B cell (primary cell): ENCODE measurements at regions not wholly inside any gene's neighbourhood (a gene's known extent, or its start where the extent isn't known, plus 50 kb on each side); places are given as distances from the start of the nearest gene placed in this dataset.

Experiments used
- ATAC-seq: fragments of 200-7000 bp; cut with Tn5 transposase; one replicate; pipeline ENCODE4 v1.10.0; 2021; ENCODE audit warnings: low read depth, mild to moderate bottlenecking, moderate number of reproducible peaks, moderate library complexity
- CTCF ChIA-PET: fragments of 350-600 bp; sonication (Branson Sonifier 250); formaldehyde crosslinking; loops from one replicate; lab custom pipeline; 2021; ENCODE audit warnings: antibody characterized with exemption, inconsistent platforms; lab: Charles Lee
- POLR2A ChIA-PET: fragments of 350-600 bp; sonication (Branson Sonifier 250); formaldehyde crosslinking; loops from one replicate; lab custom pipeline; 2021; ENCODE audit warnings: antibody characterized with exemption; lab: Charles Lee
- DNase-seq: peaks from one replicate; pipeline ENCODE4 v3.0.0; 2013
- H2AFZ ChIP-seq: 2 replicates; pipeline ENCODE4 v1.6.1; 2012; ENCODE audit warnings: mild to moderate bottlenecking, low read depth, low read length; ENCODE audit not compliant: insufficient read depth, poor library complexity, severe bottlenecking
- H3K27ac ChIP-seq, 2 donors: 1 replicate in 1 of 2; 2 replicates in 1 of 2; pipeline ENCODE4 v1.5.1; 2012 to 2013; ENCODE audit warnings: low read length in 2 of 2, mild to moderate bottlenecking in 2 of 2, moderate library complexity in 1 of 2
- H3K27me3 ChIP-seq, 4 experiments: fragments of 200-600 bp in 1 of 4; sonication (generic) in 1 of 4; replicated peaks in 1 of 4; 1 replicate in 2 of 4; 2 replicates in 2 of 4; pipeline versions ENCODE4 v1.6.1 to v1.7.0; 2013 to 2016; ENCODE audit warnings: low read length in 3 of 4, mild to moderate bottlenecking in 2 of 4, mixed read lengths in 1 of 4, moderate library complexity in 1 of 4; ENCODE audit not compliant: insufficient read depth in 4 of 4, control insufficient read depth in 3 of 4; ENCODE audit errors: control extremely low read depth in 1 of 4
- H3K36me3 ChIP-seq, 2 experiments: replicated peaks in 1 of 2; 1 replicate in 1 of 2; 2 replicates in 1 of 2; pipeline versions ENCODE4 v1.6.1 to v1.7.1; 2013; ENCODE audit warnings: low read length in 1 of 2; ENCODE audit not compliant: insufficient read depth in 2 of 2, control insufficient read depth in 1 of 2; ENCODE audit errors: control extremely low read depth in 1 of 2, extremely low read depth in 1 of 2
- H3K4me1 ChIP-seq, 2 donors: fragments of 200-600 bp in 1 of 2; sonication (generic) in 1 of 2; 1 replicate in 1 of 2; 2 replicates in 1 of 2; pipeline versions ENCODE4 v1.5.1 to v1.6.1; 2013 to 2017; ENCODE audit warnings: low read length in 2 of 2; ENCODE audit not compliant: control insufficient read depth in 2 of 2, insufficient read depth in 2 of 2
- H3K4me2 ChIP-seq: replicated peaks from 2 replicates; pipeline ENCODE3; 2012; ENCODE audit warnings: mild to moderate bottlenecking, low read depth, low read length; ENCODE audit not compliant: poor library complexity, severe bottlenecking
- H3K4me3 ChIP-seq, 5 experiments: fragments of 200-600 bp in 1 of 5; sonication (generic) in 1 of 5; 1 replicate in 3 of 5; 2 replicates in 2 of 5; pipeline versions ENCODE4 v1.5.1 to v1.7.0; 2011 to 2016; ENCODE audit warnings: low read length in 4 of 5, mild to moderate bottlenecking in 4 of 5, low read depth in 2 of 5, control low read depth in 1 of 5, moderate library complexity in 1 of 5; ENCODE audit not compliant: insufficient read depth in 1 of 5; ENCODE audit errors: control extremely low read depth in 1 of 5, extremely low read depth in 1 of 5
- H3K79me2 ChIP-seq: fragments of 200-600 bp; sonication (generic); one replicate; pipeline ENCODE4 v1.6.0; 2016; ENCODE audit warnings: low read length; ENCODE audit not compliant: control insufficient read depth, insufficient read depth
- H3K9ac ChIP-seq: fragments of 200-600 bp; sonication (generic); 2 replicates; pipeline ENCODE4 v1.6.1; 2017; ENCODE audit warnings: mild to moderate bottlenecking, low read length, moderate library complexity
- H3K9me3 ChIP-seq, 3 donors: one replicate each; pipeline versions ENCODE4 v1.6.1 to v1.7.1; 2013; ENCODE audit warnings: low read length in 2 of 3; ENCODE audit not compliant: control insufficient read depth in 2 of 3, insufficient read depth in 1 of 3; ENCODE audit errors: control extremely low read depth in 1 of 3
- H4K20me1 ChIP-seq: 2 replicates; pipeline ENCODE4 v1.6.0; 2012; ENCODE audit warnings: mild to moderate bottlenecking, low read length; ENCODE audit not compliant: insufficient read depth, control insufficient read depth, poor library complexity, severe bottlenecking
- H3K27ac Mint-ChIP-seq: one replicate; pipeline ENCODE4 v1.8.0; 2021; ENCODE audit warnings: mixed read lengths
- H3K27me3 Mint-ChIP-seq: one replicate; pipeline ENCODE4 v1.8.0; 2021; ENCODE audit warnings: mixed read lengths
- H3K4me1 Mint-ChIP-seq: one replicate; pipeline ENCODE4 v1.8.0; 2021; ENCODE audit warnings: mixed read lengths
- H3K4me3 Mint-ChIP-seq: one replicate; pipeline ENCODE4 v1.8.0; 2021; ENCODE audit warnings: mixed read lengths
- H3K9me3 Mint-ChIP-seq: one replicate; pipeline ENCODE4 v1.8.0; 2022; ENCODE audit warnings: mixed read lengths; ENCODE audit not compliant: insufficient read depth
- CTCF ChIP-seq: fragments of 200-600 bp; IDR thresholded peaks from one replicate; pipeline ENCODE4 v1.8.0; 2022; ENCODE audit warnings: antibody characterized with exemption, mild to moderate bottlenecking
- EZH2 ChIP-seq: IDR thresholded peaks from 2 replicates; pipeline ENCODE4 v1.6.1; 2012; ENCODE audit warnings: borderline replicate concordance, low read depth, mild to moderate bottlenecking, moderate library complexity, low read length; ENCODE audit not compliant: insufficient read depth, poor library complexity, severe bottlenecking
- WGBS: methylation state at CpG from one replicate; pipeline ENCODE4 v1.1.5; 2013; ENCODE audit warnings: missing lambda C conversion rate; ENCODE audit not compliant: insufficient coverage; 5-methylcytosine and 5-hydroxymethylcytosine counted together
- intact Hi-C: fragments of 100-400 bp; cut with micrococcal nuclease; formaldehyde crosslinking; loops from one replicate; pipeline ENCODE4 v1.10.0; 2022

GRCh38 chr6:16976385-16977183, 125.3 kb upstream of the STMND1 start:
- Histone ChIP-seq H3K4me1 (no peaks in the 10 kb centered on the region), H3K27ac (no peak overlapping the region), H3K79me2 (no peaks in the 10 kb centered on the region), H3K36me3 (no peaks in the 10 kb centered on the region), H3K4me2 (no peak overlapping the region), H2AFZ (no peak overlapping the region), H4K20me1 (no peaks in the 10 kb centered on the region), H3K9me3 (no peaks in the 10 kb centered on the region), H3K9ac (no peak overlapping the region), H3K4me3 (no peak overlapping the region), H3K27me3 (no peaks in the 10 kb centered on the region)
- no peak for DNase-seq
- 100% methylated on average over 1 of the region's 7 CpGs for whole genome bisulfite sequencing
- H3K9me3 Mint-ChIP-seq: no peaks in the 10 kb centered on the region
- intact Hi-C loops: no loop called here
- ChIA-PET CTCF (no interaction called here), POLR2A (no interaction called here)
- H3K4me3 Mint-ChIP-seq: no peak overlapping the region
- ATAC-seq: no peak
- no peak for TF ChIP-seq CTCF
- no peak for TF ChIP-seq EZH2
- H3K4me1 Mint-ChIP-seq: no peaks in the 10 kb centered on the region
- H3K27me3 Mint-ChIP-seq: peaks cover 47% of the 10 kb centered on the region
- no peak overlapping the region for H3K27ac Mint-ChIP-seq

GRCh38 chr6:16974704-16975359, 127.0 kb upstream of the STMND1 start:
- no peaks in the 10 kb centered on the region for H3K36me3 ChIP-seq
- POLR2A ChIA-PET: no interaction called here
- Mint-ChIP-seq H3K27me3 (peaks cover 46% of the 10 kb centered on the region), H3K4me3 (no peak overlapping the region), H3K9me3 (no peaks in the 10 kb centered on the region), H3K4me1 (no peaks in the 10 kb centered on the region), H3K27ac (no peak overlapping the region)
- H3K4me2 ChIP-seq: no peak overlapping the region
- TF ChIP-seq CTCF (no peak), EZH2 (no peak)
- no peaks in the 10 kb centered on the region for H3K27me3 ChIP-seq
- H3K9me3 ChIP-seq: no peaks in the 10 kb centered on the region
- no peak for DNase-seq
- no peak overlapping the region for H3K27ac ChIP-seq
- H3K4me3 ChIP-seq: no peak overlapping the region
- no peaks in the 10 kb centered on the region for H3K4me1 ChIP-seq
- H4K20me1 ChIP-seq: no peaks in the 10 kb centered on the region
- H3K79me2 ChIP-seq: no peaks in the 10 kb centered on the region
- ATAC-seq: no peak
- intact Hi-C loops: no loop called here
- no peak overlapping the region for H2AFZ ChIP-seq
- CTCF ChIA-PET: no interaction called here
- WGBS: 100% methylated on average over 1 of the region's 6 CpGs
- H3K9ac ChIP-seq: no peak overlapping the region
